ENCODE measurements at regions not wholly inside any gene's neighbourhood (a gene's known extent, or its start where the extent isn't known, plus 50 kb on each side); places are given as distances from the start of the nearest gene placed in this dataset.

GRCh38 chr2:187982668-187983067 is 309.0 kb upstream of the GULP1 start:
- TF ChIP-seq CTCF (IDR thresholded peaks at IDR 0.05; ENCODE audit: low read depth, low read length) = no peak
- no peak for TF ChIP-seq POLR2A (IDR thresholded peaks at IDR 0.05; ENCODE audit: extremely low read depth, insufficient read length)
- TF ChIP-seq MYC (IDR thresholded peaks at IDR 0.05; ENCODE audit: low read depth, low read length) = peak; percentile 85
- TF ChIP-seq MAX (IDR thresholded peaks at IDR 0.05; ENCODE audit: low read depth, low read length) = peak; percentile 90

All from NB4 (cell line).